GM21381 (cell line): ENCODE measurements at regions not wholly inside any gene's neighbourhood (a gene's known extent, or its start where the extent isn't known, plus 50 kb on each side); places are given as distances from the start of the nearest gene placed in this dataset.

Experiments
- ATAC-seq: cut with Tn5 transposase; IDR thresholded peaks from one replicate; pipeline ENCODE4 v1.9.1; 2021; ENCODE audit warnings: mild to moderate bottlenecking, moderate library complexity; ENCODE audit not compliant: unreplicated experiment

DNA sequence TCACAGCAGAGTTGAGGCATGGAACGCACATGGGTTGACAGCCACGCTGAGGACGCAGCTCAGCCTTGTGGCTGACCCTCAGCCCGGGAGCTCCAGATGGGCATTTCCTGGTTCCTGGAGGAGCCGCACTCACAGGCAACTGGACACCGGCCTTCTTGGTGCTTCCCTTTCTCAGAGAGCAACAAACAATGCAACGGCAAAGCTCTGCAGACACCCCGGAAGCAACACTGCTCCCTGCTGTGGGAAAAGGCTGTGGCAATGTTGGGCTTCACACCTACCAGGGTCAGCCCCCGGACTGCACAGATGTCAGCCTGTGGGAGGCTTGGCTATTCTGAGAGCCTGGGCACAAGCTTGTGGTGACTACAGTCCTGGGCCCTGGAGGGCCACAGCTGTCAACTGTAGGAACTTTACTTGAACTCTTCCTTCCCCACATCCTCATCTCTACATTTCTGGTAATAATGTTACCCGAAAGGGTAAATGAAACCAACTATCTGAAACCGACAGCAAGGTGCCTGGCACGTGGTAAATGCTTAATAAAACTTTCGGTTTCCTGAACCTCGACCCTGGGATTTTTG is 597.5 kb upstream of the MKI67 start:
- ATAC-seq = no peak

DNA sequence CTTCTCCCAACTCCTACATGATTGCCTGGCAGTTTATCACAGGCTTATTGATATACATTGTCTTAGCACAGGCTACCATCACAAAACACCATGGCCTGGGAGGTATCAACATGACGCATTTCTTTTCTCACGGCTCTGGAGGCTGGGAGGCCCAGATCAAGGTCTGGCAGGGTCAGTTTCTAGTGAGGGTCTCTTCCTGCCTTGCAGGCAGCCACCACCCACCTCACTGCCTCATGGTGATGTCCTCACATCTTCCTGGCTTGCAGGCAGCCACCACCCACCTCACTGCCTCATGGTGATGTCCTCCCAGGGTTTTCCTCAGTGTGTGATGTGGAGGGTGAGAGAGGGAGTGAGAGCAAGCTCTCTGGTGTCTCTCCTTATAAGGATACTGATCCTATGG is 599.3 kb upstream of the MKI67 start:
- no peak for ATAC-seq

DNA sequence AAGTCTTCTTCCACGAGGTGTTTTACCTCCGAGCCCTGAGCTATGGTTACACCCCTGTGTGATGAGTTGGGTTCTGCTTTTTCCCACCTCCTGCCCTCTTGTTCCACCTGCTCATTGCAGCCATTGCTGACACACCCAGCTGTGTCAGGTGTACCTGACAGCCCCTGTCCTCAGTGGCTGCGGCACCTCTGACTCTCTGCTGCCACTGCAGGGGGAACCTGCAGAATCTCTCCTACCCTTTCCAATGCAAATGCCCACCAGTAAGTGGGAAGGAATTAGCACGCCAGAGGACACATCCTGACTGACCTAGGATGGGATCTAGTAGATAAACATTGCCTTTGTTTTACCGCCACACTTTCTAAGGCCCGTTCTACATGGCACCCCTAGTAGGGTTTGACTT is 600.9 kb upstream of the MKI67 start:
- no peak for ATAC-seq

DNA sequence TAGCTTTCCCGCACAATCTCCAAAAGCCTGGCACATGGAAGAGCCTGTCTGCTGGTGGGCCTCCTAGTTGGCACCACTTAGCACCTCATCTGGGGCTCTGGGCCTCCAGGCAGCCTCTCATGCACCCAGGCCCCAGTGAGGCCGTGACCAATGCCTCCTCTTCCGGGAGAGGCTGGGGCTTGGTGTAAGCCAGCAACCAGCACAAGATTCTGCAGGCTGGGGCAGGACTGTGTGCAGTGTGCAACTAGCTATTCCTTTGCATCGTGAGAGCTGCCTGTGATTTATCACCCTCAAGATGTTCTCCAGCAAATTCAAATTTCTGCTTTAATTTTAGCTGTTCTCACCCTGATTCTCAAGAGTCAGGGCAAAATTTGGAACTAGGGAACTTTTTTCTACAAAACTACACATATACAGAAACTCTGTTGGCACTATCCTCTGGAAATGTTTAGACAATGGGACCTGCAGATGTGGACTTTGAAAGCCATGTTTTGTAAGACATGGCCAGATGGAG is 603.7 kb upstream of the MKI67 start:
- ATAC-seq = no peak

DNA sequence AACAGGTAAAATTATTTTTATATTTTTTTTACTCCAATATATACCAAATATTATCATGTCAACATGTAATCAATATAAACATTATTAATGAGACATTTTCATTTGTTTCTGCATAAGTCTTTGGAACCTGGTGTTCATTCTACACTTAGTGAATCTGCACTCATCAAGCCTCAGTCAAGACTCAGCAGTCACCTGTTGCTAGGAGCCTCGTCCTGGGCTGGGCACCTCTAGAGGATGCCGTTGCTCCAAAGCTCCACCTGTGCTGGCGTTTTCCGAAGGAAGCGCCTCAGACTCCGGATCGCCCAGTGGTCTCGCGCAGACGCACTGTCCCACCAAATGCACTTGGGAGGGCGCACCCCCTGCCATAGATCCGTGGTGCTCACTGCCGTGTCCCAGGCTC is 604.7 kb upstream of the MKI67 start:
- no peak for ATAC-seq

DNA sequence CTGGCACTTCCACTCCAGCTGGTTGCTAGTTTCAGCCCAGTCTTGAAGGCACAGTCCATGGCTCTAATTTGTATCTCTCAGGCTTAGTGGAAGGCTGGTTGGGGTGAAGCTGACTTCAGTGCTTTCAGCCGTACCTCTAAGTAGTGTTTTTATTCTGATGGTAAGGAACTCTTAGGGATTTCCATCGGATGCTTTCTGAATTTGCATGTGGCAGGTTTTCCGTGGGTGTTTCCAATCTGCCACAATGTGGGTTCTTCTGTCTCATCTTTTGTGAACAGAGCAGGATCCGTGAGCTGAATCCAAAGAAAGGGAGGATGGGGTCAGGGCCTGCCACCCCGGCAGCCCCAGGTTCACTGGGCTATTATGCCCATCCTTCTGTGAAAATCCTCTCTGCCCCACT is 607.9 kb upstream of the MKI67 start:
- no peak for ATAC-seq

DNA sequence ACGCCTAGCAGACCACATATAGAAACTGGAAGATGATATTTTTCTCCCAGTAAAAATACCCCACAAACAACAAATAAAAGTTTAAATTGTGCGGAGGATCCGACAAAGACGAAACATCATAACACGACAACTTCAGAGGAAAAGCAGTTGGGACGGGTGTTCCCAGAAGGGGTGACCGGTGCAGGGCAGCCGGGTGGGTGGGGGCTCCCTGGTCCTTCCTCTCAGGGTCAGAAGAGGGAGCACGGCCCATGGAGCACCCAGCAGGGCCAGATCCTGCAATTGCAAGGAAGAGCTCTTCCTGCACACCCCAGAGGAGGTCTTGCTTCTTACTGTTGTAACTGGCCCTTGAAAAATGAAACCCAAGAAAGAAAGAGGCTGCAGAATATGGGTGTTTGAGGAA is 608.5 kb upstream of the MKI67 start:
- no peak for ATAC-seq

DNA sequence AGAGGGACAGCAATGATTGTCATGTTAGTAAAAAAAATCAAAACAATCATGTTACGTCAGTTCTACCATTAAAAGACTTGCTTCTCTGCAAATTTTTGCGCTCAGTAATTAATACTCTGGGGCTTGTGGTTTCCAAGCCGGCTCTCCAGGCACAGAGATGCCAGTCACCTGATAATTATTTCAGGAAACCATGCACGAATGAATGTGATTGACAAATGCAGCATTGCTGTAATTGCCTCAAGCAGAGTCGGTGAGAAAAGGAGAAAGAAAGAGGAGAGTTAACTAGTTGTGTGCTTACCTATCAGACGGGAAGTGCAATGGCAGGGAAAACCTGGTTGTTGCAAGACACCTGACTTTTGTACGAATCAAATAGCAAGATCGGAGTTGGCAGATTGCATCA is 609.8 kb upstream of the MKI67 start:
- no peak for ATAC-seq

DNA sequence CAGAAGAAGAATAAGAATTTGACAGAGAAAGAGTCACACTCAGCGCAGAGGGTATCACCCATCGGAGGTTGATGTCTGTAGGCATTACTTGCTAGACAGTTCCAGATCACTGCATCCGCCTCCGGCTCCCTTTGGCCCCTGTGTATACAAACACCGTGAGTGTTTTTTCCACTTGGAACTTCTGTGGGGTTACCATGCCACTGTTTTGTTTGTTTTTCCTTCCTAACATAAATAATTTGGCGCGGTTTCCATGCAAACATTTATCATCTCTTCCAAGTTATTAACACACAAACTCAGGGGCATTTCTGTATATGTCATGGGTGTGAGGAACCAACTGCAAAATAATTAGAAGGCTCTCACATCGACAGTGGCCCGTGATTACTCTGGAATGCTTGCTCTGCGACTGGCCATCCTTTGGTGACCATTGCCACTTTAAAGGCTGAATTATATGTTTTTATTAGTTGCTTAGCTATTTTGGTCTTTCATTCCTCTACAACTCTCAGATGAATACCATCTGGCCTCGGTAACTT is 612.2 kb upstream of the MKI67 start:
- ATAC-seq = no peak

DNA sequence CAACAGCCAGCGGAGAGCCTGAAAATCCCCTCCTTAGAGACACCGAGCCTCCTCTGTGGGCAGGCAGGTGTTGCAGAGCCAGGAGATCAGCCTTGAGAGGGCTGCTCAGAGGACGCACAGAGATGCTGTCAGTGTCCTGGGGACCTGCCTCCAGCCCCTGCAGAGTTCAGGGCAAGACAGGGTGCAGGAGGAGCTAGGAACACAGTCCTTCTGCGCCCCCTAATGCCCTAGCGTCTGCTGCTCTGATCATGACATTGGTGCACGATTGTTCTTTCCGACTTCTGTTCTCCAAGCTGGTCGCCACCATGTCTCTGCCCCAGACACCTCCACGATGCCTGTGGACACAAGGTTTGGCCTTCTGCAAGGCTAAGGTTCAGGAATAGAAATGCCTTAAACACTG is 613.7 kb upstream of the MKI67 start:
- ATAC-seq = no peak

DNA sequence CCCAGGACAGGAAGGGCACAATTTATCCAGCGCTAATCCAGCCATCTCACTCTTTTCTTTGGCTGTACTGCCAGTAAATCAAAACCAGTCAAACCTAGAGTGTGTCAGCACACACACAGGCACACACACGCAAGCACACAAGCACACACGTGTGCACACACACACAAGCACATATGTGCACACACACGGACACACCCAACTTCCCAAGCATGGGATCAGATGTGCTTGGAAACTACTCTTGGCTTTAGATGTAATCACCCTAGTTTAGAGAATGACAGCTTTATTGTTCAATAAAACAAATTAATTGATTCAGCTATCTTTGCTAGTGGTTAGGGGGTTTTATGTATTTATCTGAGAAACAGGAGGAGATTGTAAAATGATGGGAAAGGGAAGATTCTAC is 615.0 kb upstream of the MKI67 start:
- ATAC-seq = no peak

DNA sequence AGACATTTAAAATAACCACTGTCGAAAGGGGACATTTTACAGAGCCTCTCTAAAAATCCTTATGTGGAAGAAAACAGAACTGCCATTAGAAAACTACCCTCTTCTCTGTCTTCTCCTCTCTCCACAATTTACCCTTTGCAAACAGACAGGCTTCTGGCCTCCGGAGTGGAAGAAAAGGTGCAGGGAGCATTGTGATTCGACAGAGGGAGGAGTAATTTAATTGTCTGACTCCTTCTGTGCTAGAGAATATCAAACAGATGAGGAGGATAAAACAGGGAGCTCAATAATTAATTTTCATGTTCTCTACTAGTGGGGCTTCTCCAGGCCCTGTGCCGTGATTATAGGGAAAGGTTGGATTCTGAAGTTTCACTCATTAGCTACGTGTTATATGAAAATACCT is 615.5 kb upstream of the MKI67 start:
- no peak for ATAC-seq

DNA sequence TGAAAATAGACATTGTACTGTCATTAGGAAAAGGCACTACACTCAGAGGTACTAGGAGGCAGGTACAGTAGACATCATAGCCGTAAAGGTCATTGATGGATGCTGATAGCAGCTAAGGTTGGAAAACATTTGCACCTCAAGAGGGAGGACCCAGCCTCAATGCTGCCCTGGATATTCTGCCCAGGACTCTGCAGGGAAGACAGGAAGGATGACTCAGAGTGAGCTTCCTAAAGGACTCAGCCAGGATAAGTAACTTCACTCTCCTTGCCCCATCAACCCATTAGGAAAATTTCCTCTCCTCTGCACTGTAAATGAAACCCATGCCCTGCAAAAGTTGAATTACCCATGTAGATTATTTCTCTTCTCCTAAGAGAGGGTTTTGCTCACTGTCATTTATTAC is 617.9 kb upstream of the MKI67 start:
- ATAC-seq = no peak

DNA sequence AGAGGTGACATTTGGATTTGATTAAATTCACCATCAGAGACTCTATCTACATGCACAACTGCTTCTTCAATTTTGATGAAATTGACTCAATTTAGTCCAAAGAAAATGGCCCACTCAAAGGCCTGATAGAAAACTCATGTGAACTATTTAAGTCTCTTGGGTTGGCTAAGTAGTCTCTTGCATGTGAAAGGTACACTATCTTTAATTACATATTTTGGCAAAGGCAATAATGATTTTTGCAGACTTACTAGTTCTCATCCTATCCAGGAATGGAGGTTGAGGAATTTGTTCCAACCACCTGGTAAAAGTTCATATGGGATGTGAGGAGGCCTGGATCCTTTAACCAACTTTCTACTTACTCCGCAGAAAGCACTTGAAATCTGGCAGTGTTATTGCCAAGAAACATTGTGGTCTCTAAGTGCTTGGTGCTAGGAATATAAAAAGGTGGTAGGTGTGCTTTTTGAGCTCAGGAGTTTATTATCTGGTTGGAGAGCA is 618.6 kb upstream of the MKI67 start:
- ATAC-seq = no peak

DNA sequence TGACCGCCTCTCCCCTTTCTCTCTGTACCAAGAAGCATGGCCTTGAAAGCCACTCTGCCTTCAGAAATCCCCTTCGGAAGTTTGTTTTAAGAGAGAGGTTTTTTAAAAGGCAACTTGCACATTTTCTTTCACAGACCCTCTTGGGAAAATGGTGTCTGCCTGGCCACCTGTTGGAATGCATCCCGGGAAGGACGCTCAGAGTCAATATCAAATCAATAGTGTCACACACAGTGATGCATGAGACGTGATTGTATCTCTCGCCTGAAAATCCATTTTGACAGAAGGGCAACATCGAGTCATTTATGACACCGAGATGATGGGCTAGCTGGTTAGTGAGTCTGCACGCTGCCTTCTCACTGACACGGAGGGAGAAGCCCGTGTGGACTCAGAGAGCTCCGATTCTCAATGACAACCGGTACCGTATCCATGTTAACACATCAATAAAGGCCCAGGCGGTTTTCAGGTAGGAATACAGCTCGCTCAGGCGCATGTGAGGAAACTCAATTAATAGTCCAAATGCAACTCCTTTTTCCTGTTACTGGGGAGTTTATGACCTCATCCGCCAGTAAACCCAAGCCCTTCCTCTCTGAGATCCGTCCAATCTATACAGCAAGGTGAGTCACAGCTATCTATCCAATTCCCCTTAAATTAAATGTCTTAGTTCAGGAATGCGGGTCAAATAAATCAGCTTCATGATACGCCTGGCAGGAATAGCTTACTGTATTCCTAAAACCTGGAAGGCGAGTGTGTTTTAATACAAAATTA is 621.5 kb upstream of the MKI67 start:
- ATAC-seq = no peak

DNA sequence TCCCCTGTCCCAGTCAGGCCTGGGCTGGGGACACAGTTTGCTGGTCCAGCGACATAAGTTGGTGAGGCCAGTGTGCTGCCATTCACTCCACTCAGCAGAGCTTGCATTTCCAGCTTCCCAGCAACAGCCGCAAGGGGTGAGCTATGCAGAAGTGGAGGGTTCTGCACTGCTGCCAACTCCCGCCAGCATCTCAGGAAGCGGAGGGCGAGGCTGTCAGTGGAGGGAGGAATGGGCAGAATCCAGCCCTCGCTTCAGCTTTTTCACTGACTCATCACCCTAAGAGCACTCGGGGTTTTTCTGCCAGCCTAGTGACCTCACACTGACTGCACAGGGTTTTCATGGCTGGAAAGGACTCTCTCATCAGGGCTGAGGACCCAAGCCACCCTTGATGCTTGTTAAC is 625.1 kb upstream of the MKI67 start:
- no peak for ATAC-seq

DNA sequence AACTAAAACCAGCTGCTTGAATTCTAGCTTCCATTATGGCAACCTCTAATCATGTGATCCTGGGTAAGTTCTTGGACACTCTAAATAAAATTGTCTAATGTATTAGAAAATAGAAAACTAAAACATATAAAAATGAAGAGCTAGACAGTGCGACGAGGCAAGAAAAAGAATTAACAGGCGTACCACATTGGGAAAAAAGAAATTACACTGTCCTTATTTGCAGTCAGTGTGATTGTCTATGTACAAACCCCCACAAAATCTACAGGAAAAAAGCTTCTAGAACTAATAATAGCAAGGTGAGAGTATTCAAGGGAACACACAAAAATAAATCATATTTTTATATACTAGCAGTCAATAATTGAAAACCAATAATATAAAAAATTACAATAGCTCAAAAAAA is 625.6 kb upstream of the MKI67 start:
- no peak for ATAC-seq

DNA sequence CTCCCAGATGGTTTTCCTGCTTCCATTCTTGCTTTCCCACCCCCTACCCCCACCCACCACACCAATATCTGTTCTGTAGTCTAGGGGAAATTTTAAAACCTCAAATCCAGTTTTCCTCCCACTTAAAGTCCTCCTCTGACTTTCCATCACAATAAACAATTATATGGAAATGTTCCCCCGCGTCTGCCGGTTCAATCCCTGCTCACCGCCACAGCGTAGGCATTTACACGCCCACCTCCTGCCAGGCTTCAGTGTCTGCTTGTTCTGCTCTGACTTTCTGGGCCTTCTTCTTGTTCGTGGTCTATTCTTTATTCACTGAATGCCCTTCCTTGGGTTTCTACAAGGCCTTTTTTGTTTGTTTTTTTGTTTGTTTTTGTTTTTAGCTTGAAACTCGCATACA is 633.0 kb upstream of the MKI67 start:
- ATAC-seq = no peak

DNA sequence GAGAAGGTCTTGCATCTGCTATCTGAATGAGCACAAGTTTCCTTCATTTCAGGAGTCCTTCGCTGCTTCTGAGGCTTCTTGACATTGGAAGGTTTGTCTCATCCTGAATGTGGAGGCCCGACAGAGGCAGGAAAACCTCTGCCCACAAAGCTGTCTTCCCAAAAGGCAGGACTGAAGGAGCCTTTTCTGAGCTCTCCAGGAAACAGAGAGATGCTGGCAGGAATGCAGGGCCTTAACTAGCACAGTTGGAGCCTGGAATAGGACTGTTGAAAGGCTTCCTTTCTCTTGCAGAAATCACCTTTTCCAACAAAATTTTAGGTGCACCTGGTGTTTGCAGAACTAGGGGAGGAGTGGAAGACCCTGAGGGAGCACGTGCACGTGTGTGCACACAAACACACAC is 637.4 kb upstream of the MKI67 start:
- ATAC-seq = no peak

DNA sequence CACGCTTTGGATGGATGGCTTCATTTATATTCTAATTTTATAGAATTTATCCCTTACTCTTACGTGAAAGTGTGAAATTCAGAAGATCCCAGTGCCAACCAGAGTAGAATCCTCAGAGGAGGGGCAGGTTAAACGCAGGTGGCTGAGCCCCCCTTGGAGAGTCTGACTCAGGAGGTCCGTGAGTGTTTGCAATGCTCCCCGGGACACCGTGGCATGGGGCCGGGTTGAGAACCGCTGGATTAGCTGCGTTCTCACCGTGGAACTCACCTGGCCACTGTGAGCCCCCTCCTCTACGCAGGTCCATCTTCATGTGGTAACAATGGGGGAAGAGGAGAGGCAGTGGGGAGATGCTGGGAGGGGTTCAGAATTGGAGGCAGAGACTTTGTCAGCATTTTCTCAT is 638.0 kb upstream of the MKI67 start:
- ATAC-seq = no peak

DNA sequence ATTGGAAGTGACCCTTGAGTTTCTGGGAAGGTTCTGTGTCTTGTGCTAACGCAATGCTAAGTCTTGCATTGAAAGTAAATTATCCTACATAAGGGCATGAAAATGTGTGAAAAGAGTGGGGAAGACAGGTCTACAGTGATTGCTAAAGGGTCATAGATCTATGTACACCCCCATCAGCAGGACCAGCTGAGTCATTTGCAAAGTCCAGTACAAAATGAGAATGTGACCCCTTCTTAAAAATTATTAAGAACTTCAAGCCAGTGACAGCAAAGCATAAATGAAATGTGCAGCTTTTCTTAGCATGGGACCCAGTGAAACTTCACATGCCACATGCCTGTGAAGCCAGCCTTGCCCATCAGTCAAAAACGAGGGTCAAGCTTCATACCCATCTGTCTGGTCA is 640.7 kb upstream of the MKI67 start:
- ATAC-seq = no peak

DNA sequence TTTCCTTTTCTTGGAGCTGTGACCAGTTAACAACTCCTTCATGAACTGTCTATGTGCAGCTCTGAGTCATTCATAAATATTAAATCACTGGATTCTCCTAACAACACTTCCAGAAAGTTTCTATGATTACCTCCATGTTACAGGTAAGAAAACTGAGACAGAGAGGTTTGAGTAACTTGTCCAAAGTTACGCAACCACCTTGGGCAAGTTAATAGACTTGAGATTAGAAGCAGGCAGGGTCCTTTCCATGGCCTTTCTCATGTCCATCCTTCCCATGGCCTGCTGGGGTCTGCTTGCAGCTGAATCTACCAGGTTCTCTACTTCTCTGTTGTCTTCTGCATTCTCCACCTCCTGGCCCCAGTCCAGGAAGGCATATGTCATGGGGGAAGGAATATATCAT is 648.8 kb upstream of the MKI67 start:
- ATAC-seq = no peak
